HG03558 (cell line): ENCODE measurements at regions not wholly inside any gene's neighbourhood (a gene's known extent, or its start where the extent isn't known, plus 50 kb on each side); places are given as distances from the start of the nearest gene placed in this dataset.
"Not testable (repeated sequence)": the region's sequence is repeated elsewhere in the genome, so short reads cannot be mapped to it uniquely, and the experiment has no call there.

Source experiments
- ATAC-seq: cut with Tn5 transposase; IDR thresholded peaks from one replicate; pipeline ENCODE4 v1.9.1; 2021; ENCODE audit warnings: moderate number of reproducible peaks; ENCODE audit not compliant: unreplicated experiment; ENCODE audit errors: extremely low read depth

- ATAC-seq = no peak
These were observed 259.8 kb downstream of the QDPR start for GRCh38 chr4:17252131-17252530.

GRCh38 chr4:17251101-17251500 is 260.8 kb downstream of the QDPR start:
- ATAC-seq = no peak

GRCh38 chr4:17250591-17250990 is 261.3 kb downstream of the QDPR start:
- no peak for ATAC-seq

- ATAC-seq = no peak
These were observed 265.2 kb downstream of the QDPR start for GRCh38 chr4:17246656-17247055.

- no peak for ATAC-seq
These were observed 270.1 kb downstream of the QDPR start for GRCh38 chr4:17241835-17242234.

GRCh38 chr4:17238633-17239032 is 273.3 kb downstream of the QDPR start:
- ATAC-seq = no peak

GRCh38 chr4:17236686-17237085 is 275.2 kb downstream of the QDPR start:
- no peak for ATAC-seq

GRCh38 chr4:17234678-17235077 is 277.2 kb downstream of the QDPR start:
- no peak for ATAC-seq

- no peak for ATAC-seq
These were observed 279.2 kb downstream of the QDPR start for GRCh38 chr4:17232566-17233253.

GRCh38 chr4:17231880-17232475 is 279.9 kb downstream of the QDPR start:
- not testable (repeated sequence) for ATAC-seq

- no peak for ATAC-seq
These were observed 281.2 kb downstream of the QDPR start for GRCh38 chr4:17230727-17231126.

- no peak for ATAC-seq
These were observed 291.1 kb downstream of the QDPR start for GRCh38 chr4:17220816-17221215.

- no peak for ATAC-seq
These were observed 293.1 kb downstream of the QDPR start for GRCh38 chr4:17218786-17219185.

GRCh38 chr4:17206829-17207801 is 304.8 kb downstream of the QDPR start:
- ATAC-seq = no peak

- no peak for ATAC-seq
These were observed 306.5 kb upstream of the LDB2 start for GRCh38 chr4:17204908-17205307.

GRCh38 chr4:17203797-17204196 is 305.4 kb upstream of the LDB2 start:
- no peak for ATAC-seq

- ATAC-seq = no peak
These were observed 298.6 kb upstream of the LDB2 start for GRCh38 chr4:17197070-17197469.

- no peak for ATAC-seq
These were observed 297.2 kb upstream of the LDB2 start for GRCh38 chr4:17195461-17196275.

- no peak for ATAC-seq
These were observed 296.1 kb upstream of the LDB2 start for GRCh38 chr4:17194586-17194985.

- ATAC-seq = no peak
These were observed 291.3 kb upstream of the LDB2 start for GRCh38 chr4:17189759-17190158.
